ENCODE measurements at regions not wholly inside any gene's neighbourhood (a gene's known extent, or its start where the extent isn't known, plus 50 kb on each side); places are given as distances from the start of the nearest gene placed in this dataset.

- Histone ChIP-seq H3K27ac (ENCODE audit: insufficient read depth, low read depth, low read length) (no peak overlapping the region), H3K4me1 (ENCODE audit: control insufficient read depth, extremely low read depth, insufficient read depth, low read length) (no peaks in the 10 kb centered on the region), H2AFZ (ENCODE audit: low read depth, low read length) (no peak overlapping the region), H3K4me3 (replicated peaks in 1 of 3; ENCODE audit: insufficient read depth in 1 of 3, low read depth in 1 of 3, low read length in 3 of 3) (no peak overlapping the region), H3K27me3 (ENCODE audit: control insufficient read depth in 2 of 2, insufficient read depth in 2 of 2, low read length in 2 of 2) (peaks cover 0 to 2% of the 10 kb centered on the region in 2 experiments), H3K36me3 (ENCODE audit: control insufficient read depth in 2 of 2, extremely low read depth in 1 of 2, insufficient read depth in 2 of 2, low read length in 2 of 2) (no peaks in the 10 kb centered on the region), H3K9me1 (replicated peaks; ENCODE audit: control insufficient read depth, extremely low read depth, insufficient read depth, low read length) (no peaks in the 10 kb centered on the region), H3K4me2 (ENCODE audit: insufficient read depth, low read length) (no peak overlapping the region), H3K9ac (replicated peaks; ENCODE audit: extremely low read depth, insufficient read depth, low read length) (no peak overlapping the region), H3K79me2 (ENCODE audit: control insufficient read depth, insufficient read depth, low read length) (no peaks in the 10 kb centered on the region), H3K9me3 (replicated peaks; ENCODE audit: control insufficient read depth, insufficient read depth, low read length) (no peaks in the 10 kb centered on the region), H4K20me1 (replicated peaks; ENCODE audit: control insufficient read depth, extremely low read depth, insufficient read depth, low read length) (no peaks in the 10 kb centered on the region)
- dilution Hi-C loops (cut with MboI; ENCODE audit: extremely low pct_ligation_motif_present, low sequenced_read_pairs) (no loop called here), intact Hi-C loops (cut with micrococcal nuclease) (no loop called here)
- BruUV-seq (replicated peaks): no TSS peak
- DNase-seq (ENCODE audit: low read depth, low spot score): no peak
- ChIA-PET POLR2A (no interaction called here), CTCF (no interaction called here)
- TF ChIP-seq EZH2 (IDR thresholded peaks at IDR 0.05; ENCODE audit: borderline replicate concordance, low read depth, low read length, severe bottlenecking) (no peak), MAX (IDR thresholded peaks at IDR 0.05; ENCODE audit: insufficient read depth, insufficient read length) (no peak)
- no peak for FAIRE-seq
Observed at GRCh38 chr18:46322411-46322891, 218.3 kb downstream of the HAUS1 start.

- Histone ChIP-seq H3K9ac (replicated peaks; ENCODE audit: extremely low read depth, insufficient read depth, low read length) (no peak overlapping the region), H3K4me2 (ENCODE audit: insufficient read depth, low read length) (no peak overlapping the region), H3K27ac (ENCODE audit: insufficient read depth, low read depth, low read length) (no peak overlapping the region), H3K9me1 (replicated peaks; ENCODE audit: control insufficient read depth, extremely low read depth, insufficient read depth, low read length) (no peaks in the 10 kb centered on the region), H3K79me2 (ENCODE audit: control insufficient read depth, insufficient read depth, low read length) (no peaks in the 10 kb centered on the region), H3K36me3 (ENCODE audit: control insufficient read depth in 2 of 2, extremely low read depth in 1 of 2, insufficient read depth in 2 of 2, low read length in 2 of 2) (no peaks in the 10 kb centered on the region), H2AFZ (ENCODE audit: low read depth, low read length) (no peak overlapping the region), H3K9me3 (replicated peaks; ENCODE audit: control insufficient read depth, insufficient read depth, low read length) (no peaks in the 10 kb centered on the region), H3K4me1 (ENCODE audit: control insufficient read depth, extremely low read depth, insufficient read depth, low read length) (no peaks in the 10 kb centered on the region), H3K4me3 (replicated peaks in 1 of 3; ENCODE audit: insufficient read depth in 1 of 3, low read depth in 1 of 3, low read length in 3 of 3) (no peak overlapping the region), H3K27me3 (ENCODE audit: control insufficient read depth in 2 of 2, insufficient read depth in 2 of 2, low read length in 2 of 2) (peaks cover 0 to 2% of the 10 kb centered on the region in 2 experiments), H4K20me1 (replicated peaks; ENCODE audit: control insufficient read depth, extremely low read depth, insufficient read depth, low read length) (no peaks in the 10 kb centered on the region)
- BruUV-seq (replicated peaks): no TSS peak
- FAIRE-seq: no peak
- ChIA-PET CTCF (no interaction called here), POLR2A (no interaction called here)
- no peak for DNase-seq (ENCODE audit: low read depth, low spot score)
- dilution Hi-C loops (cut with MboI; ENCODE audit: extremely low pct_ligation_motif_present, low sequenced_read_pairs): no loop called here
- TF ChIP-seq GATA2 (IDR thresholded peaks at IDR 0.05; ENCODE audit: insufficient read depth, insufficient read length, low read depth, low read length): no peak
- no peak for TF ChIP-seq POLR2AphosphoS5 (IDR thresholded peaks at IDR 0.05; ENCODE audit: insufficient read depth, low read depth, low read length)
- no peak for TF ChIP-seq JUN (IDR thresholded peaks at IDR 0.05; ENCODE audit: borderline replicate concordance, insufficient read depth, insufficient read length, low read depth)
- no peak for TF ChIP-seq FOS (IDR thresholded peaks at IDR 0.05; ENCODE audit: borderline replicate concordance, insufficient read depth, low read length)
- TF ChIP-seq POLR2A (IDR thresholded peaks at IDR 0.05; ENCODE audit: low read depth, low read length): no peak
- TF ChIP-seq MAX (IDR thresholded peaks at IDR 0.05; ENCODE audit: insufficient read depth, insufficient read length): no peak
- no peak for TF ChIP-seq MYC (IDR thresholded peaks at IDR 0.05; ENCODE audit: low read depth, low read length)
- TF ChIP-seq CTCF (IDR thresholded peaks at IDR 0.05; ENCODE audit: extremely low read depth in 1 of 2, insufficient read depth in 1 of 2, low read depth in 1 of 2, low read length in 2 of 2): no peak
- no peak for TF ChIP-seq EZH2 (IDR thresholded peaks at IDR 0.05; ENCODE audit: borderline replicate concordance, low read depth, low read length, severe bottlenecking)
- intact Hi-C loops (cut with micrococcal nuclease): no loop called here
Observed at GRCh38 chr18:46322941-46323340, 218.8 kb downstream of the HAUS1 start.
